ENCODE measurements at regions not wholly inside any gene's neighbourhood (a gene's known extent, or its start where the extent isn't known, plus 50 kb on each side); places are given as distances from the start of the nearest gene placed in this dataset.

DNA sequence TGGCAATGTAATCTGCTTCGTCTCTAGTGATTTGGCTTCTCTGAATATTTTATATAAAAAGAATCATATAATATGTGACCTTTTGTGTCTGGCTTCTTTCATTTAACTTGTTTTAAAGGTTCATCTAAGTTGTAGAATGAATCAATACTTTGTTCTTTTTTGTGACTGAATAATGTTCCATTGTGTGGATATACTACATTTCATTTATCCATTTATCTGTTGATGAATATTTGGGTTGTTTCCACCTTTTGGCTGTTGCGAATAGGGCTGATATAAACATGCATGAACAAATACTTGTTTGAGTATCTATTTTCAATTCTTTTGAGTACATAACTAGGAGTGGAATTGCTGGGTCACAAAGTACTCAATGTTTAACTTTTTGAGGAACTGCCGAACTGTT is 63.8 kb upstream of the TNP1 start:
- Histone ChIP-seq H3K4me1 (ENCODE audit: insufficient read depth, low read length, poor library complexity, severe bottlenecking) (no peaks in the 10 kb centered on the region), H3K9me3 (ENCODE audit: low read depth, low read length, poor library complexity, severe bottlenecking) (no peaks in the 10 kb centered on the region), H3K27me3 (replicated peaks; ENCODE audit: insufficient read depth, low read depth, low read length, poor library complexity) (no peaks in the 10 kb centered on the region), H3K36me3 (ENCODE audit: insufficient read depth, low read length, poor library complexity, severe bottlenecking) (no peaks in the 10 kb centered on the region), H3K4me3 (ENCODE audit: low read depth, low read length, poor library complexity, severe bottlenecking) (no peak overlapping the region), H3K27ac (ENCODE audit: low read depth, low read length, poor library complexity, severe bottlenecking) (no peak overlapping the region)
- ChIA-PET CTCF (no interaction called here), POLR2A (ENCODE audit: low non-redundant PET) (no interaction called here)
- no peak for DNase-seq (ENCODE audit: low spot score)
- no TSS peak for BruUV-seq (replicated peaks)
- intact Hi-C loops (cut with micrococcal nuclease; ENCODE audit: unreplicated experiment) = no loop called here
- TF ChIP-seq EZH2 (IDR thresholded peaks at IDR 0.05; ENCODE audit: borderline replicate concordance, low read depth, low read length, poor library complexity, severe bottlenecking) = no peak
- TF ChIP-seq, protein P1, sequence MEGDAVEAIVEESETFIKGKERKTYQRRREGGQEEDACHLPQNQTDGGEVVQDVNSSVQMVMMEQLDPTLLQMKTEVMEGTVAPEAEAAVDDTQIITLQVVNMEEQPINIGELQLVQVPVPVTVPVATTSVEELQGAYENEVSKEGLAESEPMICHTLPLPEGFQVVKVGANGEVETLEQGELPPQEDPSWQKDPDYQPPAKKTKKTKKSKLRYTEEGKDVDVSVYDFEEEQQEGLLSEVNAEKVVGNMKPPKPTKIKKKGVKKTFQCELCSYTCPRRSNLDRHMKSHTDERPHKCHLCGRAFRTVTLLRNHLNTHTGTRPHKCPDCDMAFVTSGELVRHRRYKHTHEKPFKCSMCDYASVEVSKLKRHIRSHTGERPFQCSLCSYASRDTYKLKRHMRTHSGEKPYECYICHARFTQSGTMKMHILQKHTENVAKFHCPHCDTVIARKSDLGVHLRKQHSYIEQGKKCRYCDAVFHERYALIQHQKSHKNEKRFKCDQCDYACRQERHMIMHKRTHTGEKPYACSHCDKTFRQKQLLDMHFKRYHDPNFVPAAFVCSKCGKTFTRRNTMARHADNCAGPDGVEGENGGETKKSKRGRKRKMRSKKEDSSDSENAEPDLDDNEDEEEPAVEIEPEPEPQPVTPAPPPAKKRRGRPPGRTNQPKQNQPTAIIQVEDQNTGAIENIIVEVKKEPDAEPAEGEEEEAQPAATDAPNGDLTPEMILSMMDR (conservative IDR thresholded peaks at IDR 0.05; ENCODE audit: low read depth, low read length) = no peak

DNA sequence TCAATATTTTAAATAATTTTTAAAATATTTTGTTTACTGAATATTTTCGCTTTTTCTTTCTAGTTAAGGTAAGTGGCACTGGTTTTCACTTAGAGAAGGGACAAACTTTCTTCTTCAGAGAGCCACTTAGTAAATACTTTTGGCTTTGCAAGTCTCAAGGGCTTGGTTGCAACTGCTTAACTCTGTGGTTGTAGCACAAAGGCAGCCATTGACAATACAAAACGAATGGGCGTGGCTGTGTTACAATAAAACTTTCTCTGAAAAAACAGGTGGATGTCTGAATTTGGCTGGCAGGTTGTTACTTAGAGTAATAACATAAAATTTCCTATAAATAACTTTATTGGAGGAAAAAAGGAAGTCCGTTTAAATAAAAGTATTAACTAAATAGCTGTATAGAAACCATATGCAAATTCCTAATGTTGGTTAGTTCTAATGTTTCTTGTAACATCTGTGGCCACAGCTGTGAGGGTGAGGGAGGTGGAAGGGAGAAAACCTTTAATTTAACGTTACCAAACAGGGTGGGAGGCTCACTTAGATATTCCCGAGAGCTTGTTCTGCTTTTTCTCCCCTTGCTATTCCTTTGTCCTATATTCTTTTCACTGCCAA is 62.4 kb upstream of the TNP1 start:
- H3K27me3 ChIP-seq (replicated peaks; ENCODE audit: insufficient read depth, low read depth, low read length, poor library complexity) = no peaks in the 10 kb centered on the region
- H3K9me3 ChIP-seq (ENCODE audit: low read depth, low read length, poor library complexity, severe bottlenecking) = no peaks in the 10 kb centered on the region
- DNase-seq (ENCODE audit: low spot score) = no peak
- intact Hi-C loops (cut with micrococcal nuclease; ENCODE audit: unreplicated experiment) = no loop called here
- no peak overlapping the region for H3K27ac ChIP-seq (ENCODE audit: low read depth, low read length, poor library complexity, severe bottlenecking)
- CTCF ChIA-PET = no interaction called here
- H3K4me1 ChIP-seq (ENCODE audit: insufficient read depth, low read length, poor library complexity, severe bottlenecking) = no peaks in the 10 kb centered on the region
- no peaks in the 10 kb centered on the region for H3K36me3 ChIP-seq (ENCODE audit: insufficient read depth, low read length, poor library complexity, severe bottlenecking)
- POLR2A ChIA-PET (ENCODE audit: low non-redundant PET) = no interaction called here
- BruUV-seq (replicated peaks) = no TSS peak
- H3K4me3 ChIP-seq (ENCODE audit: low read depth, low read length, poor library complexity, severe bottlenecking) = no peak overlapping the region
- TF ChIP-seq EZH2 (IDR thresholded peaks at IDR 0.05; ENCODE audit: borderline replicate concordance, low read depth, low read length, poor library complexity, severe bottlenecking) = no peak
- TF ChIP-seq, protein P1 (conservative IDR thresholded peaks at IDR 0.05; ENCODE audit: low read depth, low read length) = no peak

DNA sequence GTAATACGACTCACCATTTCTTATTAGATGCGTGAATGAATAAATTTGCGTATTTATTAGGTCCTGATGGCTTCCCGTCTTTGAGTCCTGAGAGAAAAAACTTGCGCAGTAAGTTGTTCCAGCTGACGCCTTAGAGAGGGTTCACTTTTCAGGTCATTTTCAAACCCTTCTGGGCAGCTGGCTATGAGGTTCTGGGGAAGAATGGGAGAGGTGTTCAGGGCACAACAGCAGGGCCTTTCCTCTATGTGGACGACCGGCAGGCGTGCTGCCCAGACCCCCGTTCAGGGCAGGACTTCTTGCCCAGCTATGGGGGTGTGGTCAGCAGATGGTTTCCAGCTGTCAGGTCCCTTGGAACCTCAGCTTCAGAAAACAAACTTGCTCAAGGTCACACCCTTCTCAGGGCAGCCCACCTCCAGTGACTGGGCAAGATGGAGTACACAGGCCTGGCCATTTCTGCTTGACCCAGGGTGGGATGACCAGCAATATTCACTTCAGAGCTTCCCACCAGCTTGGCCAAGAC is 61.1 kb upstream of the TNP1 start:
- ChIA-PET POLR2A (ENCODE audit: low non-redundant PET) (no interaction called here), CTCF (interaction anchor here (0.6 kb wide), 1 partner anchor 300 kb away, joined by 7 read pairs; no protein-coding TSS in a partner anchor)
- DNase-seq (ENCODE audit: low spot score) = no peak
- Histone ChIP-seq H3K36me3 (ENCODE audit: insufficient read depth, low read length, poor library complexity, severe bottlenecking) (no peaks in the 10 kb centered on the region), H3K4me3 (ENCODE audit: low read depth, low read length, poor library complexity, severe bottlenecking) (no peak overlapping the region), H3K4me1 (ENCODE audit: insufficient read depth, low read length, poor library complexity, severe bottlenecking) (no peaks in the 10 kb centered on the region), H3K27me3 (replicated peaks; ENCODE audit: insufficient read depth, low read depth, low read length, poor library complexity) (no peaks in the 10 kb centered on the region), H3K27ac (ENCODE audit: low read depth, low read length, poor library complexity, severe bottlenecking) (no peak overlapping the region), H3K9me3 (ENCODE audit: low read depth, low read length, poor library complexity, severe bottlenecking) (no peaks in the 10 kb centered on the region)
- no peak for TF ChIP-seq EZH2 (IDR thresholded peaks at IDR 0.05; ENCODE audit: borderline replicate concordance, low read depth, low read length, poor library complexity, severe bottlenecking)
- TF ChIP-seq, protein P1 (conservative IDR thresholded peaks at IDR 0.05; ENCODE audit: low read depth, low read length) = no peak
- BruUV-seq (replicated peaks) = no TSS peak
- intact Hi-C loops (cut with micrococcal nuclease; ENCODE audit: unreplicated experiment) = no loop called here
